ENCODE measurements at regions not wholly inside any gene's neighbourhood (a gene's known extent, or its start where the extent isn't known, plus 50 kb on each side); places are given as distances from the start of the nearest gene placed in this dataset.

GRCh38 chr6:91447081-91447480, 860.2 kb upstream of the MAP3K7 start:
- no peak overlapping the region for H3K9ac ChIP-seq (ENCODE audit: low read length)
- TF ChIP-seq, protein P1, sequence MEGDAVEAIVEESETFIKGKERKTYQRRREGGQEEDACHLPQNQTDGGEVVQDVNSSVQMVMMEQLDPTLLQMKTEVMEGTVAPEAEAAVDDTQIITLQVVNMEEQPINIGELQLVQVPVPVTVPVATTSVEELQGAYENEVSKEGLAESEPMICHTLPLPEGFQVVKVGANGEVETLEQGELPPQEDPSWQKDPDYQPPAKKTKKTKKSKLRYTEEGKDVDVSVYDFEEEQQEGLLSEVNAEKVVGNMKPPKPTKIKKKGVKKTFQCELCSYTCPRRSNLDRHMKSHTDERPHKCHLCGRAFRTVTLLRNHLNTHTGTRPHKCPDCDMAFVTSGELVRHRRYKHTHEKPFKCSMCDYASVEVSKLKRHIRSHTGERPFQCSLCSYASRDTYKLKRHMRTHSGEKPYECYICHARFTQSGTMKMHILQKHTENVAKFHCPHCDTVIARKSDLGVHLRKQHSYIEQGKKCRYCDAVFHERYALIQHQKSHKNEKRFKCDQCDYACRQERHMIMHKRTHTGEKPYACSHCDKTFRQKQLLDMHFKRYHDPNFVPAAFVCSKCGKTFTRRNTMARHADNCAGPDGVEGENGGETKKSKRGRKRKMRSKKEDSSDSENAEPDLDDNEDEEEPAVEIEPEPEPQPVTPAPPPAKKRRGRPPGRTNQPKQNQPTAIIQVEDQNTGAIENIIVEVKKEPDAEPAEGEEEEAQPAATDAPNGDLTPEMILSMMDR (IDR thresholded peaks at IDR 0.05; ENCODE audit: low read depth, low read length), result no peak
- no peak for TF ChIP-seq EZH2phosphoT487 (IDR thresholded peaks at IDR 0.05; ENCODE audit: low read depth)
- peak overlapping the region; percentile 77; the same call in 1 of the 2 replicates for H2AFZ ChIP-seq (ENCODE audit: low read depth, low read length)
- H3K27ac ChIP-seq (ENCODE audit: low read length), result no peak overlapping the region
- no peaks in the 10 kb centered on the region for H3K79me2 ChIP-seq (ENCODE audit: low read length)
- peak overlapping the region; percentile 52 for H3K4me2 ChIP-seq (ENCODE audit: low read length)
- H3K36me3 ChIP-seq (replicated peaks; ENCODE audit: low read depth, low read length), result no peaks in the 10 kb centered on the region
- H3K9me3 ChIP-seq (ENCODE audit: insufficient read depth, low read length), result no peaks in the 10 kb centered on the region
- H3K4me1 ChIP-seq (ENCODE audit: low read length), result peaks cover 13% of the 10 kb centered on the region
- H3K27me3 ChIP-seq (ENCODE audit: low read depth, low read length), result no peaks in the 10 kb centered on the region
- no peaks in the 10 kb centered on the region for H4K20me1 ChIP-seq (ENCODE audit: insufficient read depth, low read length)
- H3K4me3 ChIP-seq (ENCODE audit: low read length), result 0 out of 2 replicates have a peak overlapping the region, but pooled peaks have one; percentile 26

GRCh38 chr6:91443405-91443804, 856.5 kb upstream of the MAP3K7 start:
- H3K9me3 ChIP-seq (ENCODE audit: insufficient read depth, low read length), result no peaks in the 10 kb centered on the region
- no peak overlapping the region for H3K27ac ChIP-seq (ENCODE audit: low read length)
- H3K4me2 ChIP-seq (ENCODE audit: low read length), result no peak overlapping the region
- H3K4me1 ChIP-seq (ENCODE audit: low read length), result peaks cover 13% of the 10 kb centered on the region
- TF ChIP-seq, protein P1 (IDR thresholded peaks at IDR 0.05; ENCODE audit: low read depth, low read length), result no peak
- no peak for TF ChIP-seq EZH2phosphoT487 (IDR thresholded peaks at IDR 0.05; ENCODE audit: low read depth)
- H3K79me2 ChIP-seq (ENCODE audit: low read length), result no peaks in the 10 kb centered on the region
- no peak overlapping the region for H3K9ac ChIP-seq (ENCODE audit: low read length)
- no peaks in the 10 kb centered on the region for H3K27me3 ChIP-seq (ENCODE audit: low read depth, low read length)
- H3K36me3 ChIP-seq (replicated peaks; ENCODE audit: low read depth, low read length), result no peaks in the 10 kb centered on the region
- no peaks in the 10 kb centered on the region for H4K20me1 ChIP-seq (ENCODE audit: insufficient read depth, low read length)
- H3K4me3 ChIP-seq (ENCODE audit: low read length), result no peak overlapping the region
- no peak overlapping the region for H2AFZ ChIP-seq (ENCODE audit: low read depth, low read length)

DNA sequence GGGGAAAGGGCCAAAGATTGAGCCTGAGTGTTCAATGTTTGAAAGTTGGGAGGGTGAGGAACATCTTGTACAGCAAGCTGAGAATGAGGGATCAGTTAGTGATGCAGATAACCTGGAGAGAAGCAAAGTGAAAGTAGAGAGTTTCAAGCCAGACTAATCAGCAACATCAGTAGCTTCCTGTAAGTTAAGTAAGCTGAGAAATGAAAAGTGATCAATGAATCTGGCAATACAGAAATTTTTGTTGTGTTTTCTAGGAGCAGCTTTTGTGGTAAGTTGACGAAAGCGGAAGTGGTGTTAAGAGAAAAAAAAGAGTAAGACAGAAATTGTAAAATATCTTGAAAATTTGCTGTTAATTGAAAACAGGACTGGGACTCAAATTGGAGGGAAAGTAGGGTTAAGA, 855.5 kb upstream of the MAP3K7 start:
- no peaks in the 10 kb centered on the region for H3K27me3 ChIP-seq (ENCODE audit: low read depth, low read length)

DNA sequence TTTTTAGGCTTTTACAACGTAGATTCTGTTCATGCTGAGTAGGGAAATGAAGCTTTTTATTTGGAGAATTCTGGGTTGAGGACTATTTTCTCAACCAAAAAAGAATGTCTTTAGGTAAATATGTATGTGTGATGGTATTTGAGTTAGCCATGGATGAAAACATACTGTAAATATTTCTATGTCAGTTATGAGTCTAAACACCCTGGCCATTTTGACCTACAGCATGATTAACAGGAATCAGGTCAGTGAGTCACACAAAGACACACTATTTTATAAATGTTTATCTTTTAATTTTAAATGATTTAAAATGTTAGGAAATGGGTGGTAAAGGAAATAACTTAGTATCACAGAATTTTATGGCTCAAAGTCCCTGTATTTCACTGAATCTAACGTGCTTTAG, 851.7 kb upstream of the MAP3K7 start:
- Histone ChIP-seq H3K4me1 (ENCODE audit: low read length) (0 out of 2 replicates have a peak, but pooled peaks cover 3% of the 10 kb centered on the region), H3K9me3 (ENCODE audit: insufficient read depth, low read length) (no peaks in the 10 kb centered on the region), H3K4me3 (ENCODE audit: low read length) (no peak overlapping the region), H3K4me2 (ENCODE audit: low read length) (no peak overlapping the region), H4K20me1 (ENCODE audit: insufficient read depth, low read length) (no peaks in the 10 kb centered on the region), H2AFZ (ENCODE audit: low read depth, low read length) (no peak overlapping the region), H3K79me2 (ENCODE audit: low read length) (no peaks in the 10 kb centered on the region), H3K27me3 (ENCODE audit: low read depth, low read length) (no peaks in the 10 kb centered on the region), H3K27ac (ENCODE audit: low read length) (no peak overlapping the region), H3K9ac (ENCODE audit: low read length) (no peak overlapping the region), H3K36me3 (replicated peaks; ENCODE audit: low read depth, low read length) (no peaks in the 10 kb centered on the region)
- TF ChIP-seq, protein P1 (IDR thresholded peaks at IDR 0.05; ENCODE audit: low read depth, low read length), result no peak
- TF ChIP-seq EZH2phosphoT487 (IDR thresholded peaks at IDR 0.05; ENCODE audit: low read depth), result no peak

More for the DNA sequence above, 855.5 kb upstream of the MAP3K7 start:
- no peak for TF ChIP-seq EZH2phosphoT487 (IDR thresholded peaks at IDR 0.05; ENCODE audit: low read depth)
- TF ChIP-seq, protein P1 (IDR thresholded peaks at IDR 0.05; ENCODE audit: low read depth, low read length), result no peak
- no peak overlapping the region for H2AFZ ChIP-seq (ENCODE audit: low read depth, low read length)
- no peaks in the 10 kb centered on the region for H3K79me2 ChIP-seq (ENCODE audit: low read length)
- no peaks in the 10 kb centered on the region for H3K9me3 ChIP-seq (ENCODE audit: insufficient read depth, low read length)
- H4K20me1 ChIP-seq (ENCODE audit: insufficient read depth, low read length), result no peaks in the 10 kb centered on the region
- no peak overlapping the region for H3K9ac ChIP-seq (ENCODE audit: low read length)
- H3K36me3 ChIP-seq (replicated peaks; ENCODE audit: low read depth, low read length), result no peaks in the 10 kb centered on the region
- no peak overlapping the region for H3K27ac ChIP-seq (ENCODE audit: low read length)
- H3K4me3 ChIP-seq (ENCODE audit: low read length), result no peak overlapping the region
- H3K4me2 ChIP-seq (ENCODE audit: low read length), result no peak overlapping the region
- peaks cover 10% of the 10 kb centered on the region for H3K4me1 ChIP-seq (ENCODE audit: low read length)

All from OCI-LY3 (cell line).